Sigmoid colon (tissue), 6 donors: ENCODE measurements at regions not wholly inside any gene's neighbourhood (a gene's known extent, or its start where the extent isn't known, plus 50 kb on each side); places are given as distances from the start of the nearest gene placed in this dataset.

Experiments
- DNase-seq: peaks from one replicate; pipeline ENCODE4 v3.0.0-alpha.2; 2019
- H3K27ac ChIP-seq, 4 donors: fragments of 200-600 bp; sonication (generic); one replicate each; pipeline ENCODE4 v1.5.1; 2016 to 2019; ENCODE audit warnings: mild to moderate bottlenecking in 1 of 4
- H3K27me3 ChIP-seq, 3 donors: fragments of 200-600 bp; sonication (generic); one replicate each; pipeline ENCODE4 v1.5.1; 2019; ENCODE audit warnings: mild to moderate bottlenecking in 1 of 3
- H3K36me3 ChIP-seq, 4 donors: fragments of 200-600 bp; sonication (generic); one replicate each; pipeline ENCODE4 v1.5.1; 2016 to 2019
- H3K4me1 ChIP-seq, 4 donors: fragments of 200-600 bp; sonication (generic); one replicate each; pipeline ENCODE4 v1.5.1; 2017 to 2019
- H3K4me3 ChIP-seq, 4 donors: fragments of 200-600 bp; sonication (generic); one replicate each; pipeline ENCODE4 v1.5.1; 2017 to 2019; ENCODE audit warnings: mild to moderate bottlenecking in 2 of 4, moderate library complexity in 1 of 4
- H3K9me3 ChIP-seq, 4 donors: fragments of 200-600 bp in 3 of 4; sonication (generic) in 3 of 4; one replicate each; pipeline versions ENCODE4 v1.5.1 to v1.6.1; 2013 to 2019
- EP300 ChIP-seq, 4 donors: sonication (generic); formaldehyde crosslinking; IDR thresholded peaks; one replicate each; pipeline ENCODE4 v1.6.1; 2017; ENCODE audit warnings: antibody characterized with exemption in 4 of 4
- POLR2A ChIP-seq, 2 donors: fragments of 450-650 bp; IDR thresholded peaks; one replicate each; pipeline ENCODE4 v1.6.1; 2016; ENCODE audit warnings: antibody characterized with exemption in 2 of 2, mild to moderate bottlenecking in 2 of 2, moderate library complexity in 2 of 2
- POLR2AphosphoS5 ChIP-seq, 4 donors: sonication (generic); formaldehyde crosslinking; IDR thresholded peaks; one replicate each; pipeline ENCODE4 v1.6.1; 2017; ENCODE audit warnings: antibody characterized with exemption in 4 of 4
- WGBS, 2 donors: extraction: QIAGEN DNeasy Blood & Tissue Kit; methylation state at CpG; one replicate each; pipeline ENCODE4 v1.1.7; 2013; 5-methylcytosine and 5-hydroxymethylcytosine counted together
- intact Hi-C: fragments of 100-400 bp; cut with DNase I; formaldehyde crosslinking; loops from one replicate; pipeline ENCODE4 v1.15.1; 2023
- TF ChIP-seq, protein P1 (sequence below), 4 experiments: fragments of 450-650 bp in 3 of 4; fragments of 200-600 bp in 1 of 4; IDR thresholded peaks; one replicate each; pipeline ENCODE4 v1.5.1; 2016 to 2019; ENCODE audit warnings: antibody characterized with exemption in 4 of 4, mild to moderate bottlenecking in 3 of 4, moderate library complexity in 2 of 4
- donor health status: healthy with polysubstance abuse.
- donor health status: healthy.

DNA sequence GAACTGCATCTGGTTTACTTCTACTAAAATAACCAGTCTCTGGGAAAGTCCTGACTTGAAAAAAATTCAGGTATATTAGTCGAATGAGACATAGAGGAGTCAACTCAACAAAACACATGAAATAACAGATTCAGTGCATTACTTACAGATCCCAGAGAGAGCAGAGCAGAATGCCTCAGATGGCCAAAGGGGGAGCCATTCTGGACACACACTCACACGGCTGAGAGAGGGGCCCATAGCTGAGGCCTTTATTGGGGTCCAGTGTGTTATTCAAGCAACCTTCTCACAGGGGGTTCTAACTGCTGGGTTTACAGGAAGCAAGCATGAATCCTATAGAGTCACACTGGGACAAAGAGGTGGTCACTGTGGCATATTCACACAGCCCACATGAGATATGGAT is 135.1 kb upstream of the SNRPN start:
- Histone ChIP-seq H3K9me3 (no peaks in the 10 kb centered on the region), H3K36me3 (no peaks in the 10 kb centered on the region)
- intact Hi-C loops: no loop called here

DNA sequence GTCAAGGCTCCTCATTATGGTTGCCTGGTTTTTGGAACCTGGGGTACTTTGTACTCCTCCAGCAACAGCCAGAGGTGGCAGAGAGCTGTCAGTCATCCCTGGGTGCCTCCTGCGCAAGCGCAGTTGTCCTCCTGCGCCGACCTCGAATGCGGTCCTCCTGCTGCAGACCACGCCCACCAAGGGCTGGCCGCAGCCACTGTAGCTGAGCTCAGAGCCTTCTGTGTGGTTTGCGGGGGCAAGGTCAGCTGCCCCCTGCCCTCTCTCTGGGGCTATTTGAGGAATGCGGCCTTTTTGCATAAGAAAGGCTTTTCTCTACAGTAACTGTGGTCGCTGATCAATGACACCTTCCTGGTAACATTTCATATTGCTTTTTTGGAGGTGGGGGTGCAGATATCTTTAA is 131.3 kb upstream of the SNRPN start:
- Histone ChIP-seq H3K27ac (no peak overlapping the region), H3K4me3 (peak overlapping the region in 1 of 4 donors; percentile 23), H3K9me3 (peaks cover 0 to 3% (median 0%) of the 10 kb centered on the region in 4 donors), H3K4me1 (no peaks in the 10 kb centered on the region), H3K27me3 (no peaks in the 10 kb centered on the region), H3K36me3 (no peaks in the 10 kb centered on the region)
- DNase-seq: no peak
- WGBS, 2 donors: 44 to 65% methylated on average over 11 of the region's 11 CpGs
- TF ChIP-seq POLR2A (IDR thresholded peaks at IDR 0.05): no peak
- TF ChIP-seq EP300 (IDR thresholded peaks at IDR 0.05): no peak
- TF ChIP-seq POLR2AphosphoS5 (IDR thresholded peaks at IDR 0.05): no peak
- TF ChIP-seq, protein P1, sequence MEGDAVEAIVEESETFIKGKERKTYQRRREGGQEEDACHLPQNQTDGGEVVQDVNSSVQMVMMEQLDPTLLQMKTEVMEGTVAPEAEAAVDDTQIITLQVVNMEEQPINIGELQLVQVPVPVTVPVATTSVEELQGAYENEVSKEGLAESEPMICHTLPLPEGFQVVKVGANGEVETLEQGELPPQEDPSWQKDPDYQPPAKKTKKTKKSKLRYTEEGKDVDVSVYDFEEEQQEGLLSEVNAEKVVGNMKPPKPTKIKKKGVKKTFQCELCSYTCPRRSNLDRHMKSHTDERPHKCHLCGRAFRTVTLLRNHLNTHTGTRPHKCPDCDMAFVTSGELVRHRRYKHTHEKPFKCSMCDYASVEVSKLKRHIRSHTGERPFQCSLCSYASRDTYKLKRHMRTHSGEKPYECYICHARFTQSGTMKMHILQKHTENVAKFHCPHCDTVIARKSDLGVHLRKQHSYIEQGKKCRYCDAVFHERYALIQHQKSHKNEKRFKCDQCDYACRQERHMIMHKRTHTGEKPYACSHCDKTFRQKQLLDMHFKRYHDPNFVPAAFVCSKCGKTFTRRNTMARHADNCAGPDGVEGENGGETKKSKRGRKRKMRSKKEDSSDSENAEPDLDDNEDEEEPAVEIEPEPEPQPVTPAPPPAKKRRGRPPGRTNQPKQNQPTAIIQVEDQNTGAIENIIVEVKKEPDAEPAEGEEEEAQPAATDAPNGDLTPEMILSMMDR (IDR thresholded peaks at IDR 0.05): no peak
- intact Hi-C loops: no loop called here

More for the DNA sequence above, 135.1 kb upstream of the SNRPN start:
- no peak for DNase-seq
- Histone ChIP-seq H3K4me1 (no peaks in the 10 kb centered on the region), H3K27me3 (no peaks in the 10 kb centered on the region), H3K27ac (no peak overlapping the region), H3K4me3 (no peak overlapping the region)
- TF ChIP-seq POLR2AphosphoS5 (IDR thresholded peaks at IDR 0.05) (no peak), EP300 (IDR thresholded peaks at IDR 0.05) (no peak), POLR2A (IDR thresholded peaks at IDR 0.05) (no peak)
- TF ChIP-seq, protein P1 (IDR thresholded peaks at IDR 0.05): no peak
- WGBS, 2 donors: 63 to 80% methylated on average over 2 of the region's 2 CpGs

DNA sequence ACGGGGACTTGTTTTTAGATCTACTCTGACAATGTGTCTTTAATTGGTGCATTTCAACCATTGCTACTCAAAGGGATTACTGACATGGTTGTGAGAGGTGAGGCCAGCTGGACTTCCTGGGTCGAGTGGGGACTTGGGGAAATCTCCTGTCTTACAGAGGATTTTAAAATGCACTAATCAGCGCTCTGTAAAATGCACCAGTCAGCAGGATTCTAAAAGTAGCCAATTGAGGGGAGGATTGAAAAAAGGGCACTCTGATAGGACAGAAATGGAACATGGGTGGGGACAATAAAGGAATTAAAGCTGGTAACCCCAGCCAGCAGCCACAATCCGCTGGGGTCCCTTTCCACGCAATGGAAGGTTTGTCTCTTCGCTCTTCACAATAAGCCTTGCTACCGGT is 122.5 kb upstream of the SNRPN start:
- Histone ChIP-seq H3K9me3 (peaks cover 0 to 4% (median 0%) of the 10 kb centered on the region in 4 donors), H3K4me1 (no peaks in the 10 kb centered on the region), H3K27ac (no peak overlapping the region), H3K36me3 (no peaks in the 10 kb centered on the region), H3K27me3 (no peaks in the 10 kb centered on the region), H3K4me3 (no peak overlapping the region)
- intact Hi-C loops: no loop called here
- TF ChIP-seq POLR2AphosphoS5 (IDR thresholded peaks at IDR 0.05) (no peak), EP300 (IDR thresholded peaks at IDR 0.05) (no peak), POLR2A (IDR thresholded peaks at IDR 0.05) (no peak)
- TF ChIP-seq, protein P1 (IDR thresholded peaks at IDR 0.05): no peak
- 77 to 84% methylated on average over 7 of the region's 7 CpGs for WGBS, 2 donors
- DNase-seq: no peak

DNA sequence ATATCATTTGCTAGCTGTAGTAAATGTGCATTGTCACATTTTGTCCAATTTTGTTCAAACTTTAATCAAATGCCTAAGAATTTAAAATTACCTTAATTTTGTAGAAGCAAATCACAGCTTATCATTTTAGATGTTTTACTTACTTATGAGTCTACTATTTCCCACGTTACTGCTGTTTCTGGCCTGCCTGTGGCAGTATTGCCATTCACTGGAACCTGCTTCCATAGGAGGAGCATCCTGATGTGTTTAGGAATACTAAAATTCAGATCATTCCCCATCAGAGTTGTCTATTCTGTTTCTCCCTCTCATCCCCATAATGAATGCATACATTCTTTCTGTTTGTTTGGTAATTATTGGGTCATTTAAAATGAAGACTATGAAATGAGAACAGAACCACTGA is 119.5 kb upstream of the SNRPN start:
- no peak overlapping the region for H3K4me3 ChIP-seq
- no peak overlapping the region for H3K27ac ChIP-seq
- WGBS, 2 donors: 59 to 60% methylated on average over 1 of the region's 1 CpG
- H3K27me3 ChIP-seq: no peaks in the 10 kb centered on the region
- no peak for DNase-seq
- intact Hi-C loops: no loop called here
- H3K9me3 ChIP-seq: peaks cover 0 to 4% (median 0%) of the 10 kb centered on the region in 4 donors
- H3K36me3 ChIP-seq: no peaks in the 10 kb centered on the region
- TF ChIP-seq, protein P1 (IDR thresholded peaks at IDR 0.05): no peak
- TF ChIP-seq POLR2AphosphoS5 (IDR thresholded peaks at IDR 0.05): no peak
- no peak for TF ChIP-seq POLR2A (IDR thresholded peaks at IDR 0.05)
- TF ChIP-seq EP300 (IDR thresholded peaks at IDR 0.05): no peak
- H3K4me1 ChIP-seq: no peaks in the 10 kb centered on the region

DNA sequence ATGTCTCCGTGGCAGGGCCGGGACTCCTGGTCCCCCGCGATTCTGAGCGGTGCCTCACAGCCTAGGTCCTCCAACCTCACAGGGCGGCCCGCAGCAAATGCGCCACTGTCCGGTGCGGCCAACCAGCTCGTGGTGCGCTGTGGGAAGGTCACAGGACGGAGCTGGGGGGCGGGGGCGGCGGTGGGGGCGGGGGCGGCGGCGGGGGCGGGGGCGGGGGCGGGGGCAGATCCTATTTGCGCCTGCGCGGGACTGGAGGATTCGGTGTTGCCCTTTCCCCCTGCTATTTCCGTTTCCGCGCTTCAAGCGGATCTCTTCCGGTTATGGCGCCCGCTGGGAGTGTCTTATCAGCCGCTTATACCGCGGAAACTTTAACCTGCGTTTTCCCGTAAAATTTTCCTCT is 106.7 kb upstream of the SNRPN start:
- Histone ChIP-seq H3K36me3 (no peaks in the 10 kb centered on the region), H3K9me3 (peaks cover 0 to 5% (median 0%) of the 10 kb centered on the region in 4 donors), H3K4me3 (peak overlapping the region; percentile 11 to 38 (median 31)), H3K27ac (peak overlapping the region in 3 of 4 donors; percentile 27 to 73 (median 67)), H3K4me1 (no peaks in the 10 kb centered on the region), H3K27me3 (no peaks in the 10 kb centered on the region)
- DNase-seq: peak; percentile 66
- intact Hi-C loops: no loop called here
- no peak for TF ChIP-seq EP300 (IDR thresholded peaks at IDR 0.05)
- TF ChIP-seq, protein P1 (IDR thresholded peaks at IDR 0.05): no peak
- TF ChIP-seq POLR2AphosphoS5 (IDR thresholded peaks at IDR 0.05): peak in 2 of 4 donors; percentile 12 to 37
- 44 to 58% methylated on average over 39 of the region's 39 CpGs for WGBS, 2 donors
